Breast epithelium (tissue), 3 donors: ENCODE measurements at regions not wholly inside any gene's neighbourhood (a gene's known extent, or its start where the extent isn't known, plus 50 kb on each side); places are given as distances from the start of the nearest gene placed in this dataset.

Experiments
- CTCF ChIP-seq, 3 donors: fragments of 450-650 bp; IDR thresholded peaks; one replicate each; pipeline ENCODE4 v1.5.1; 2016 to 2017; ENCODE audit warnings: antibody characterized with exemption in 3 of 3, mild to moderate bottlenecking in 3 of 3, moderate library complexity in 3 of 3
- POLR2A ChIP-seq: fragments of 450-650 bp; IDR thresholded peaks from one replicate; pipeline ENCODE4 v1.6.1; 2016; ENCODE audit warnings: antibody characterized with exemption, mild to moderate bottlenecking, moderate library complexity

- TF ChIP-seq CTCF (IDR thresholded peaks at IDR 0.05) (no peak), POLR2A (no peak)
Observed at GRCh38 chr2:111238296-111238695, 117.6 kb downstream of the BCL2L11 start.
